KMS-11 (cell line): ENCODE measurements at regions not wholly inside any gene's neighbourhood (a gene's known extent, or its start where the extent isn't known, plus 50 kb on each side); places are given as distances from the start of the nearest gene placed in this dataset.

Experiments
- H2AFZ ChIP-seq: fragments of 200-600 bp; sonication (generic); 2 replicates; pipeline ENCODE4 v1.6.1; 2016; ENCODE audit warnings: antibody characterized with exemption, mixed run types, low read depth
- H3K27ac ChIP-seq: fragments of 200-600 bp; sonication (generic); 2 replicates; pipeline ENCODE4 v1.6.1; 2016; ENCODE audit warnings: mild to moderate bottlenecking, mixed run types
- H3K27me3 ChIP-seq: fragments of 200-600 bp; sonication (generic); 2 replicates; pipeline ENCODE4 v1.6.1; 2017; ENCODE audit warnings: mild to moderate bottlenecking, low read depth, mixed run types, moderate library complexity; ENCODE audit not compliant: insufficient read depth
- H3K36me3 ChIP-seq: fragments of 200-600 bp; sonication (generic); 2 replicates; pipeline ENCODE4 v1.6.1; 2017; ENCODE audit warnings: mild to moderate bottlenecking, mixed run types; ENCODE audit not compliant: insufficient read depth
- H3K4me1 ChIP-seq: fragments of 200-600 bp; sonication (generic); 2 replicates; pipeline ENCODE4 v1.6.1; 2016; ENCODE audit warnings: mild to moderate bottlenecking, low read depth, mixed run types; ENCODE audit not compliant: poor library complexity, severe bottlenecking
- H3K4me2 ChIP-seq: fragments of 200-600 bp; sonication (generic); 2 replicates; pipeline ENCODE4 v1.7.0; 2016; ENCODE audit warnings: mild to moderate bottlenecking, mixed run types
- H3K4me3 ChIP-seq: fragments of 200-600 bp; sonication (generic); IDR thresholded peaks from 2 replicates; pipeline ENCODE4 v1.6.1; 2017; ENCODE audit warnings: low read depth, low read length, mixed read lengths; ENCODE audit not compliant: insufficient read depth
- H3K79me2 ChIP-seq: fragments of 200-600 bp; sonication (generic); 2 replicates; pipeline ENCODE4 v1.6.1; 2016; ENCODE audit warnings: low read depth, mixed run types; ENCODE audit not compliant: insufficient read depth
- H3K9ac ChIP-seq: fragments of 200-600 bp; sonication (generic); 2 replicates; pipeline ENCODE4 v1.6.1; 2016; ENCODE audit warnings: mild to moderate bottlenecking, mixed run types
- H4K20me1 ChIP-seq: fragments of 200-600 bp; sonication (generic); 2 replicates; pipeline ENCODE4 v1.6.1; 2016; ENCODE audit warnings: mild to moderate bottlenecking, mixed run types; ENCODE audit not compliant: insufficient read depth
- TF ChIP-seq, protein P1 (sequence below): fragments of 200-600 bp; sonication (generic); conservative IDR thresholded peaks from 2 replicates; pipeline ENCODE4 v1.6.1; 2017; ENCODE audit warnings: low read depth, mild to moderate bottlenecking, antibody characterized with exemption, low read length, moderate library complexity, mixed read lengths

DNA sequence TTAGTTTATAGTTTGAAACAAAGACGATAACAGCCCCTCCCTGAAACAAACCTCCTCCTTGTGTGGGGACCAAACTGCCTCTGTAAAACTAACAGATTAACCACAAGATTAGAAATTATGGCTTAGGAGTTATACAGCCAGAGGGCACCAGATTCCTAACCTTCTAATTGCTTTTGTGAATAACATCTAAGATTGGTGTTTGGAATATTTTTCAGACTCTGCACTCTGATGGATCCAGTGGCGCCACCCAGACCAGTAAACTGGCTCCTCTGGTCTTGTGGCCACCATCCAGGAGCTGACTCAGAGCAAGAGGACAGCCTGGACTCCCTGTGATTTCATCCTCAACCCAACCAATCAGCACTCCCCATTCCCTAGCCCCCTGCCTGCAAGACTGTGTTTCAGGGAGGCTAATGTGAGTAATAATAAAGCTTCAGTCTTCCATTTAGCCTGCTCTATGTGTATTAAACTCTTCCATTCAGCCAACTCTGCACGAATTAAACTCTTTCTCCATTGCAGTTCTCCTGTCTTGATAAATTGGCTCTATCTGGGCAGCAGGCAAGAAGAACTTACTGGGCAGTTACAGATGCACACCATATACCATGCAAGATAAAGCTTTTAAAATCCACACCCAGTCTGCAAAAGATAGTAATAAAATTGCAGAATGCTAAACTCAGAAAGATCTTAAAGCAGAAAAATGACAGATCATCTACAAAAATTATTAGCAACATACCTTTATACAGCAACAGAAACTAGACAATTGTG is 58.5 kb upstream of the SLC22A16 start:
- no peaks in the 10 kb centered on the region for H3K27me3 ChIP-seq

DNA sequence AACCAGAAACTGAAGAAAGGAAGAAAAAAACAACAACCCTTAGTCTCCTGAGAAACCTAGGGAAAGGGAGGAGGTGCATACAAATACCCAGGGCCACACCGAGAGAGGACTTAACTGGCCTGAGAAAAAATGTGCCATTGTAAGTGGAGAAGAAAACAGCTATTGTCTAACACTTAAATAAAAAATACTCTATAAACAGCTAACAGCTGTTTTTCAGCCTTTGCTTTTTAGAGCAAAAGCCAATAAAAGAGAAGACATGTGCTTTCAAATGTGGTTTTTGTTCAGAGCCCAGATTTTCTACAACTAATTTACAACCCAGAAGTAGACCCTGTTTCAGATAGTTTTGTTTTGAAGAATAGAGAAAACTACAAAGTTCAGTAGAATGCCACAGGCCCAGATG is 56.0 kb upstream of the SLC22A16 start:
- TF ChIP-seq, protein P1, sequence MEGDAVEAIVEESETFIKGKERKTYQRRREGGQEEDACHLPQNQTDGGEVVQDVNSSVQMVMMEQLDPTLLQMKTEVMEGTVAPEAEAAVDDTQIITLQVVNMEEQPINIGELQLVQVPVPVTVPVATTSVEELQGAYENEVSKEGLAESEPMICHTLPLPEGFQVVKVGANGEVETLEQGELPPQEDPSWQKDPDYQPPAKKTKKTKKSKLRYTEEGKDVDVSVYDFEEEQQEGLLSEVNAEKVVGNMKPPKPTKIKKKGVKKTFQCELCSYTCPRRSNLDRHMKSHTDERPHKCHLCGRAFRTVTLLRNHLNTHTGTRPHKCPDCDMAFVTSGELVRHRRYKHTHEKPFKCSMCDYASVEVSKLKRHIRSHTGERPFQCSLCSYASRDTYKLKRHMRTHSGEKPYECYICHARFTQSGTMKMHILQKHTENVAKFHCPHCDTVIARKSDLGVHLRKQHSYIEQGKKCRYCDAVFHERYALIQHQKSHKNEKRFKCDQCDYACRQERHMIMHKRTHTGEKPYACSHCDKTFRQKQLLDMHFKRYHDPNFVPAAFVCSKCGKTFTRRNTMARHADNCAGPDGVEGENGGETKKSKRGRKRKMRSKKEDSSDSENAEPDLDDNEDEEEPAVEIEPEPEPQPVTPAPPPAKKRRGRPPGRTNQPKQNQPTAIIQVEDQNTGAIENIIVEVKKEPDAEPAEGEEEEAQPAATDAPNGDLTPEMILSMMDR = no peak
- H3K4me2 ChIP-seq = no peak overlapping the region
- no peaks in the 10 kb centered on the region for H4K20me1 ChIP-seq
- H3K9ac ChIP-seq = no peak overlapping the region
- no peaks in the 10 kb centered on the region for H3K4me1 ChIP-seq
- H3K36me3 ChIP-seq = no peaks in the 10 kb centered on the region
- H3K4me3 ChIP-seq = no peak overlapping the region
- H3K27ac ChIP-seq = no peak overlapping the region
- no peak overlapping the region for H2AFZ ChIP-seq
- no peaks in the 10 kb centered on the region for H3K79me2 ChIP-seq
- no peaks in the 10 kb centered on the region for H3K27me3 ChIP-seq

More for the DNA sequence above, 58.5 kb upstream of the SLC22A16 start:
- Histone ChIP-seq H3K79me2 (no peaks in the 10 kb centered on the region), H2AFZ (no peak overlapping the region), H3K27ac (no peak overlapping the region), H3K36me3 (no peaks in the 10 kb centered on the region), H3K9ac (no peak overlapping the region), H3K4me1 (no peaks in the 10 kb centered on the region), H3K4me2 (no peak overlapping the region), H4K20me1 (no peaks in the 10 kb centered on the region), H3K4me3 (no peak overlapping the region)
- TF ChIP-seq, protein P1 = no peak

GRCh38 chr6:110530671-110531070 is 54.3 kb upstream of the SLC22A16 start:
- H3K79me2 ChIP-seq = no peaks in the 10 kb centered on the region
- no peak overlapping the region for H3K4me2 ChIP-seq
- H3K4me3 ChIP-seq = no peak overlapping the region
- no peak overlapping the region for H2AFZ ChIP-seq
- no peak overlapping the region for H3K27ac ChIP-seq
- H3K9ac ChIP-seq = no peak overlapping the region
- TF ChIP-seq, protein P1 = no peak
- no peaks in the 10 kb centered on the region for H3K36me3 ChIP-seq
- no peaks in the 10 kb centered on the region for H4K20me1 ChIP-seq
- no peaks in the 10 kb centered on the region for H3K4me1 ChIP-seq
- H3K27me3 ChIP-seq = no peaks in the 10 kb centered on the region

GRCh38 chr6:110529907-110530306 is 53.5 kb upstream of the SLC22A16 start:
- Histone ChIP-seq H3K4me3 (no peak overlapping the region), H2AFZ (no peak overlapping the region), H3K27me3 (no peaks in the 10 kb centered on the region), H3K36me3 (no peaks in the 10 kb centered on the region), H3K9ac (no peak overlapping the region), H3K4me2 (no peak overlapping the region), H4K20me1 (no peaks in the 10 kb centered on the region), H3K4me1 (no peaks in the 10 kb centered on the region), H3K79me2 (no peaks in the 10 kb centered on the region), H3K27ac (no peak overlapping the region)
- TF ChIP-seq, protein P1 = no peak
